SKM-1 treated with dmso at 0.1 percent for 144 hours (cell line): ENCODE measurements at regions not wholly inside any gene's neighbourhood (a gene's known extent, or its start where the extent isn't known, plus 50 kb on each side); places are given as distances from the start of the nearest gene placed in this dataset.
A peak's percentile ranks its signal among the peaks of the same experiment; 100 is the strongest.
"Not testable (repeated sequence)": the region's sequence is repeated elsewhere in the genome, so short reads cannot be mapped to it uniquely, and the experiment has no call there.

Experiments
- DNase-seq: peaks from one replicate; lab custom pipeline; 2025; ENCODE audit not compliant: unreplicated experiment; lab: John Stamatoyannopoulos, UW

DNA sequence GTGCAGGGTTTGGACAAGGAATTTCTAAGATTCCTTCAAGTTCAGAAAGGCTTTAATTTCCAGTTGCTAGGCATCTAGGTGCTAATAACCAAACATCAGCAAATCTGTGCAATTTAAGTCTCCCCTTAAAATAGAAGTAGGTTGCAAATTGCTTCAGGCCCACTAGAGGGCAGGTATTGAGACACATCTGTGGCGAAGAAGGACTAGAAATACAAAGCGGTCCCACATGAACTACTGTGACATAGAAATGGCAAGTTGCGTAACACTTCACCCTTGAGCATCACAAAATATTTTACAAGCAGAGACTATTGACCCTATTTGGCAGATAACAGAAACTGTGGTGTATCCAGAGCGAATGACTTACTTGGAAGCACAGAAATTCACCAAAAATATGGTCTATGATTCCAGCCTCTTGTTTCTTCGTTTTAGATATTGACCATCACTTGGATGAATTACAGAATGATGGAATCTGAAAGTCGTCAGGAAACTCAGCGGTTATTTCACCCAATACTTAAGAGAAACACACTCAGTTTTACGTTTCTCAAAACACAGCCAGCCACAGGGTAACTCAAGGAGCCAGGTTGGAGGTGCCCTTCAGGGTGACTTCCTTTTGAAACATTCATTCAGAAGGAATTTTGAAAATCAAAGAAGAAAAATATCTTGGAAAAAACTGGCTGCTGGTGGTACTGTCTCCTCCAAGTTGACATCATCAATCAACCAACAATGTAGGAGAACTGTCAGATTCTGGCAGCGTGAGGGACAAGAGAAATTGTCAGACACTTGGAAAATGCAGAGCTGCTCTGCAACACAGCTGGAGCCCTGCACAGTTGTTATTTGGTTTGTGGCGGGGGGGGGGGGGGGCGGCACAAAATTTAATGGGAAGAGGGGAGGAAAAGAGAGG lies 256.3 kb upstream of the MINDY3 start:
- peak; percentile 1 for DNase-seq

DNA sequence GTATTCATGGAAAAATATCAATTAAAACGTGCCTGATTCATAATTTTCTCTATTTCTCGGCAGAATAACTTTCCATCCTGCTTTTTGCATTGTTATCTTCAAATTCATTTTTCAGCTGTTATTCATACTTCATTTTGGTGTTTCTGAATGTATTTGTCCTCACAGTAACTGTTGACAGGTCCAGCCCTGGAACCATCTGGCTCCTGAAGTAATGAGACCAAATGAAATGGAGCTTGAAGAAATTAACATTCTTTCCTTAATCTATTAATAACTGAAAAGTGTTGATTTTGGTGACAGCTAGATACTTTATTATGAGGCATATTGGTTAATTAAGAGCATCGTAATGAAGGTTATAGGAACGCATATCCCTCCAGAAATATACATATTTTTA lies 257.0 kb upstream of the MINDY3 start:
- DNase-seq, result no peak

DNA sequence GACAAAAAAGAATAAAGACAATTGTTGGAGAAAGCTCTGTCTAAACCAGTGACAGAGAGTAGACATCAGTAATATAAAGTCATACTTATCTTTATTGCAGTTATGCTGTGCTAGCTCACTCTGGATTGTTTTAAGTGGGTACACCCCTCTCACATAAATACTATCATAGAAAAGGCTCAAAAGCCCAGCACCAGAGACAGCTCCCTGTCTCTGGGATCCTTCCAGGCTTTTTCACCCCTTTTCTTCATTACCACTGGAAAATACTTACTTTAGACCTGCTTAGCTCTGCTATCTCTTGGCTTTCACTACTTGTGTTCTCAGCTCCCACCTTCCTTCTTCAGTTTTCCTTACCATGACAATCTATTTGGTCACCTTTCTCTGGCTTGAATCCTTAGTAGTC lies 259.1 kb upstream of the MINDY3 start:
- no peak for DNase-seq

DNA sequence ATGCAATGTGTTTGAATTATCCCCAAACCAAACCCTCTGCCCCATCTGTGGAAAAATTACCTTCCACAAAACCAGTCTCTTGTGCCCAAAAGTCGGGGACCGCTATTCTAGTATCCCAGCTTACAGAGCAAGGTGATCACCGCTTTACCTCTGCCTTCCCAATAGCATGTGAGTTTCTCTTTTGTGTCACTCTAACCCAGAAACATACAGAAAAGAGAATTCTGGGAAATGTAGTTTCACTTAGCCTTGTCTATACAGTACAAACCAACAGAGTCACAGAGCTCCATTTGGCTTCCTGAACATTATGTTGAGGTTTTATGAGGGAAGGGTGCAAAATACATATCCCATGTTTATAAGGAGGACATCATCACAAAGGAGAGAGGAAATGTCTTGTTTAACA lies 260.3 kb upstream of the MINDY3 start:
- no peak for DNase-seq

DNA sequence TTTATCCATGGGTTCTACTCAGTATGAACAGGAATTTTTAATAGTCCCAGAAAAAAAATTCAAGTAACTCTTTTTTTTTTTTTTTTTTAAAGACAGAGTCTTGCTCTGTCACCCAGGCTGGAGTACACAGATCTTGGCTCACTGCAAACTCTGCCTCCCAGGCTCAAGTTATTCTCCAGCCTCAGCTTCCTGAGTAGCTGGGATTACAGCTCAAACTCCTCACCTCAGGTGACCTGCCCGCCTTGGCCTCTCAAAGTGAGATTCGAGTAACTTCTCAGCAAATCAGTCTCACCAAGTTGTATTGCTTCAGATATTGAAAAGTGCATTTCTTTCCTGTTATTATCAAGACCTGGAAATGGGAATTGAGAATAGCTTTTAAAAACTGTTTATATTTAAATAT lies 281.2 kb upstream of the MINDY3 start:
- DNase-seq, result no peak

DNA sequence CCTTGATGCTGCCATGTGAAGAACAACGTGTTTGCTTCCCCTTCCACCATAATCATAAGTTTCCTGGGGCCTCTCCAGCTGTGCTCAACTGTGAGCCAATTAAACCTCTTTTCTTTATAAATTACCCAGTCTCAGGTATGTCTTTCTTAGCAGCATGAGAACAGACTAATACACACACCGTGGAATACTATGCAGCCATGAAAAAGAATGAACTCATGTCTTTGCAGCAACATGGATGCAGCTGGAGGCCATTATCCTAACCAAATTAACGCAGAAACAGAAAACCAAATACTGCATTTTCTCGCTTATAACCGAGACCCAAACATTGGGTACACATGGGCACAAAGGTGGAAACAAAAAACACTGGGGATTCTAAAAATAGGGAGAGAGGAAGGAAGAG lies 286.7 kb upstream of the MINDY3 start:
- no peak for DNase-seq

DNA sequence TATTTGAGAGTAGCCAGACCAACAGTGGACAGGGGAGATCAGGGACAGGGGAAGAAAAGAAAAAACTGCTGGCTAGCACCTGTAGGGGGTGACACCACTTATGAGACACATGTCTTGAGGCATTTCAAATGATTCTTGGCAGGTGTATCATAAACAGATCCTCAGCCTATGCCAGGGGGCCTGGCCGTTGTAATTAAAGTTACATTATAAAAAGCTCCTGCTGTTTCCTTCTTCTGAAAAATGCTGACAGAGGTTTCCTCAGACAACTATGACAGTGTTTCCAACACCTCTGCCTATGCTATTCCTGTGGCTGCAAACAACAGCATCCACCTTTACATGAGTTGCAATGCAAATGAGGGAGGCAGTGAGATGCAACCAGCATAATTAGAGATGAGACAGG lies 281.0 kb upstream of the PTER start:
- no peak for DNase-seq

DNA sequence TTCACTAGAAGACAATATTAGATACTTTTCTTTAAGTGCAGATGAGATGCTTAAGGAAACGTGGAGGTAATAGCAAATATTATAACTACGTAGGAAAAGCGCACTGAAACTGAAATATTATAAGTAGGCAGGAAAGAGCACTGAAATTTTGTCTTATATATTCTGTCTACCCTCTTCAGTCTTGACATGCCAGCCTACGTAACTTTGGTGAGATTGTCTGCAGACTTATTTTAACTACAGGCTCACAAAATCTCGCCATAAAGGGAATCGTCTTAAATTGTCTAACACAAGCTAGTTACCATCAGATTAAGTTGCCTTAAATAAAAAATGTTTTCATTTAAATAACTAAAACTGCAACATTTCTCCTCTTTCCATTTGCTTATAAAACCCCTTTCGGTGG lies 280.1 kb upstream of the PTER start:
- no peak for DNase-seq

DNA sequence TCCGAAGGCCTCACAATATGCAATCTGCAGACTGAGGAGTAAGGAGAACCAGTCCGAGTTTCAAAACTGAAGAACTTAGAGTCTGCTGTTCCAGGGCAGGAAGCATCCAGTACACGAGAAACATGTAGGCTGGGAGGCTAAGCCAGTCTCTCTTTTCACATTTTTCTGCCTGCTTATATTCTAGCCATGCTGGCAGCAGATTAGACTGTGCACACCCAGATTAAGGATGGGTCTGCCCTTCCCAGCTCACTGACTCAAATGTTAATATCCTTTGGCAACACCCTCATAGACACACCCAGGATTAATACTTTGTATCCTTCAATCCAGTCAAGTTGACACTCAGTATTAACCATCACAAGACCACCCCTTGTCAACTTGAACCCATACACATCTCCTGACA lies 271.7 kb upstream of the PTER start:
- DNase-seq, result not testable (repeated sequence)

DNA sequence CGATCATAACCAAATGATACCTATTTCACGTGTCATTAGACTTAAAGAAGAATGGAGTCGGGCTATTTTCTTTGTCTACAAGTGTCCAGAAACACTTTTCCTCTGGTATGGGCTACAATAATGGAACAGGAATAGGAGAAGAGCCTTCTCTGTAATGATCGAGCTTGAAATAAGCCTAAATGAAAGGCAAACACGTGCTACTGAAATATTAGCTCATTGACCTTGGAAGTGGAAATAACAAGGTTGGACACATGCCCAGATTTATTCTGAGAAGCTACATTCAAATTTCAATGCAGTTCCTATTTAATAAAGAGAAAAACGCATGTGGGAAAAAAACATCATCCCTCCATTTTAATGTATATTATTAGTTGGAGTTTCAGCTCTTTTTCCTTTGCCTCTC lies 254.7 kb upstream of the PTER start:
- DNase-seq, result no peak

DNA sequence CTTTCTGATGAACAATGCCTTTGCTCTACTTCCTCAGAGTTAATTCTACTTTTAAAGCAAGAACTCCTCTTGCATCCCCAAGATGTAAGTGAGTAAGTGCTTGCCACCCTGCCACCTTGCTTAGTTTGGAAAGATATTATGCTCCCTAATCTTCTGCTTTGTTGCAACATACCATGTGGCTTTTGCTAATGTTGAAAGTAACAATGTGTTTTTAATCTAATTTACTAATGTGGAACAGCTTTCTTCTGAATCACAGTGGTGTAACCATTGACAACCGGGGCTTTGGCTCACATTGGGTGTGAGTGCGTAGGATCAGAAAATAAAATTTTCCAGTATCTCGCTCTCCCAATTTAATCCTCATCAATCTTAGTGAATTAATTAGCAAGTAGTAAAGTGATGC lies 254.1 kb upstream of the PTER start:
- DNase-seq, result no peak

DNA sequence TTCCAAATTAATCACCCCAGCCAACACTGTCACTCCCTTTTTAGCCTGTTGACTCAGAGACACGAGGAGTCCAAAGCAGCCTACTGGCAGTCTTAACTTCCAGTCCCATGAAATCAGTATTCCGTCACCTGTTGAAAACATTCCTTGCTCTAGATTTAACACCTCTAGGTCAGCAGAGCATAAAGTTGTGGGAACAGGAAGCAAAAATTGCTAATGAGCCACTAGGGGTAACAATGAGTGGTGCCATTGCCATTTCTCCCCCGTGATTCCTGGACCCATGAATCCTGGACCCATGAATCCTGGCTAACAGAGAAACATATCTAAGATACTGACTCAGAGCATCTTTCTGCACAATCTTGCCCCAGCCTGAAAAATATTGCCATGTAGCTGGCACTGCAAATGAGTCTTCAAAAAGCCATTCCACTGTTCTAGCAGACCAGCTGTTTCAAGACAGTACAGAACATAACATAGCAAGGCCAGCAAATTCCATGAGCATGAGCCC lies 252.7 kb upstream of the PTER start:
- no peak for DNase-seq

DNA sequence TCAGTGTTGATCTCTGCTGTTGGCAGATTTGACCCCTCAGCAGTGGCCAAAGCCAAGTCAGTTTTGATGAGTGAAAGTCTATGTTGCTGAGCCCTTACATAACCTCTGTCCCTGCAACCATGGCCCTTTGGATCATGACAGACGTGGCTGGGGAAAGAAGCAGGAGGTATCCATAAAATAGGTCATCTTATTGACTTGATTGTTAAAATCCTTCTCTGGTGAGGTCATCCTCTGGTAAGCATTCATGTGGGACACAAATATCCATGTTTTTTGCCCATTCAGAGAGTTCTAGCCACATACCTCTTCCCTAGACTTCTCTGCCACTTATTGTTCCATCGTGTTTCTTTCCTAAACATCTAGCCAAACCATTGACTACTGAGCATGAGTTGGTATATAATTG lies 251.9 kb upstream of the PTER start:
- DNase-seq, result no peak

DNA sequence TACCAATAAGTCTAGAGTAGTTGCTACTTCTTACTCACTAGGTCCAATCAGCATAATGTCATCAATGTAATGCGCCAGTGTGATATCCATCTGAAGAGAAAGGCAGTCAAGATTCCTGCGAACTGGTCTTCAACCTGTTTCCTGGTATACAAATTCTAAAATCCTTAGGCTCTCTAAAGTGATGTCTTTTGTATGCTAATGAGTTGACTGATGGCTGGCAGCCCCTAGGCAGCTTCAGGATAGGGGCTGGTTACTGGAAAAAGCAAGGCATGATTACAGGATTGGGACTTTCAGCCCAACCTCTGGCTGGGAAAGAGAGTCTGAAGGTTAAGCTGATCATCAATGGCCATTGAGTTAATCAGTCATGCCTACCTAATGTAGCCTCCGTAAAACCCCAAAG lies 250.2 kb upstream of the PTER start:
- no peak for DNase-seq

DNA sequence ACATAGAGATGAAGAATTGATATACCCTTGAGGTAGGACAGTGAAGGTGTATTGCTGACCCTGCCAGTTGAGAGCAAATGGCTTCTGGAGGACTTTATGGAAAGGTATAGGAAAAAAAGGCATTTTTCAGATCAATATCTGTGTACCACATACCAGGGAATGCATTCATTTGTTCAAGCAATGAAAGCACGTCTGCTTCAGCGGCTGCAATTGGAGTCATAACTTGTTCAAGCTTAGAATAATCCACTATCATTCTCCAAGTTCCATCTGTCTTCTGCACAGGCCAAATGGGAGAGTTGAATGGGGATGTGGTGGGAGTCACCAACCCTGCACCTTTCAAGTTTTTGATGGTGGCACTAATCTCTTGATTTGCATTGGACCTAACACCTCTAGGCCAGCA lies 249.6 kb upstream of the PTER start:
- no peak for DNase-seq

DNA sequence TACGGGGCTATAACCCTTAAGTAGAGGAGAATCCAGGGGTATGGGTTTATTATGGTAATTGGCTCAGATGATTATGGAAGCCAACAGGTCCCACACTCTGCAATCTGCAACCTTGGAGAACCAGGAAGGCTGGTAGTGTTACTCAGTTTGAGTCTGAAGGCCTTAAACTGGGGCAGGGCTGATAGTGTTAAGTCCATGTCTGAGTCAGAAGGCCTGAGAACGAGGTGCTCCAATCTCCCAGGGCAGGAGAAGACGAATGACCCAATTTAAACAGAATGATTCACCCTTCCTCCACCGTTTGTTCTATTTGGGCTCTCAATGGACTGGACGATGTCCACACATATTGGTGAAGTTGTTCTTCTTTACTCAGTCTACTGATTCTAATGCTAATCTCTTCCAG lies 244.5 kb upstream of the PTER start:
- DNase-seq, result no peak

DNA sequence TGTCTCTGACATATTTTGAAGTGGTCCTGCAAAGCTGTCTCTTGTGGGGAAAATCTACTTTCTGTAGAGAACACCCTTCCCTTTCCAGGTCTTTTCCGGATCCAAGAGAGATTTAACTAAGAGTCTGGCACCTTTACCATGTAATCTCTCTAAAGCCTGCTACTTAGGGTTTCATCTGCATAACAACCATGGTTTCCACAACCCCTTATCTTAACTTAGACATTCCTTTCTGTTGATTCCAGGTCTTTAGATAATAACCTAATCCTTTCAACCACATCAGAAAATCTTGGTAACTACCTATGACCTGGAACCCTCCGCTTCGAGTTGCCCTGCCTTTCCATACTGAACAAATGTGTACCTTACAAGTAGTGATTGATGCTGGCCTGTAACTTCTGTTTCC lies 243.6 kb upstream of the PTER start:
- no peak for DNase-seq

DNA sequence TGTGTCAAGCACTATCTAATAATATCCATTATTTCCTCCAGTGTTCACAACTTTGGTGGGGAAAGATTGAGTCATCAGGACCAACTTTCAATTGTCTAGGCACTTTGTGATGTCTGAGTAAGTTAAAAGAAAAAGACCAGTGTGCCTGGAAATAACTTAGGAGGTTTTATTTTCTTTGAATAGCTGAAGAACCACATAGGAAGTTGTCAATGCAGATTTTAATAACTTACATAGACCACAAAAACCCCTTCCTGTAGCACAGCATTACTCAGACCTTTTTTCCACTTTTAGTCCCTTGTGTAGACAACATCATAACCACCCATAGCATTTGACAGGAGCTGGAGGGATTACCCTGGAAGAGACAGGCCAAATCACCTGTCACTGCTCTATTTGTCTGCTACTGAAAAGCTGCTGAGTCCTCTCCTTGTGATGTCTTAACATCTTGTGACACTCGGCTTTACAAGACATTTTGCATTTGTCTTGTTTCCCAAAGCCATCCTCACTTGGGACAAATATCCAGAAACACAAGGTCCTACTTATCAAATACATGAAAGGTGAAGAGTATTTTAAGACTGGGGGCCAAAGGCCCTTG lies 241.5 kb upstream of the PTER start:
- no peak for DNase-seq

DNA sequence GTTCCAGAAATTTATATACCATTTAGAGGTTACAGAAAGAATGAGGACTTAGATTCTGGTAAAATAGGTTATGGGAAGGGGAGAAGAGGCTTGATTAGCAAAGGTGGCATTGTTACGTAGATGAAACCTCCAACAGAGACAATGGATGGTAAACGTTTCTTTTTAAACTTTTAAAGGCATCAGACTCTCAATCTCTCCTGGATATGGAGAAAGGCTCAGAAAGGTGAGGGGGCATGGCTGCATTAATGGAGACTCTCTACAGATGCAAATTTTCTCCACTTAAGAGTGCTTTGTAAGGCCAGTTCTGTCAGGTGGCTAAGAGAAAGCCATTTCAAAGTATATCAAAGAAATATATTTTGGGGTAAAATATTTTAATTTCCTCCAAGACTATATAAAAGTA lies 240.9 kb upstream of the PTER start:
- no peak for DNase-seq

DNA sequence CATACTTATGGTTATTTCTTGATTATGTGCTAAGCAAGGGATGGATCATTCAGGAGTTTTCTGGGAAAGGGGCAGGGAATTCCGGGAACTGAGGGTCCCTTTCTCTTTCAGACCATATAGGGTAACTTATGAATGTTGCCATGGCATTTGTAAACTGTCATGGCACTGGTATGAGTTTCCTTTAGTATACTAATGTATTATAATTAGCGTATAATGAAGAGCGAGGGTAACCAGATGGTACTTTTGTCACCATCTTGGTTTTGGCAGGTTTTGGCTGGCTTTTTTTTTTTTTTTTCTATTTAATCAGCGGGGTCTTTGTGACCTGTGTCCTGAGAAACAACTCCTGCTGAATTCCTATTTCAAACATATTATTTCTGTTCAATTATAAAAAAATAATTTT lies 237.6 kb upstream of the PTER start:
- no peak for DNase-seq

DNA sequence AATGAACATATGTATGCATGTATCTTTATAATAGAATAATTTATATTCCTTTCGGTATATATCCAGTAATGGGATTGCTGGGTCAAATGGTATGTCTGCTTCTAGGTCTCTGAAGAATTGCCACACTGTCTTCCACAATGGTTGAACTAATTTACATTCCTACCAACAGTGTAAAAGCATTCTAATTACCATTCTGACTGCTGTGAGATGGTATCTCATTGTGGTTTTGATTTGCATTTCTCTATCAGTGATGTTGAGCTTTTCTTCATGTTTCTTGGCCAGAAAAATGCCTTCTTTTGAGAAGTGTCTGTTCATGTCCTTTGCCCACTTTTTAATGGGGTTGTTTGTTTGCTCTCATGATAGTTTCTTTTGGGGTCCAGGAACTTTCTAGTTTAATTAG lies 213.2 kb upstream of the PTER start:
- DNase-seq, result not testable (repeated sequence)

DNA sequence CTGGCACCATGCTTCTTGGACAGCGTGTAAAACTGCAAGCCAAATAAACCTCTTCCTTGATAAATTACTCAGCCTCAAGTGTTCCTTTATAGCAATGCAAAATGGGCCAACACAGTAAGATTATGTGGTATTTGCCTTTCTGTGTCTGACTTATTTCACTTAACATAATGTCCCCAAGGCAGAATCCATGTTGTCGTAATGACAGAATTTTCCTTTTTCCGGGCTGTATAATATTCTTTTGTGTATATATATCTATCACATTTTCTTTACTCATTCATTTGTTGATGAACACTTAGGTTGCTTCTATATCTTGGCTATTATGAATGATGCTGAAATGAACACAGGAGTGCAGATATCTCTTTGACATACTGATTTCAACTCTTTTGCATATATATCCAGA lies 209.1 kb upstream of the PTER start:
- DNase-seq, result no peak

DNA sequence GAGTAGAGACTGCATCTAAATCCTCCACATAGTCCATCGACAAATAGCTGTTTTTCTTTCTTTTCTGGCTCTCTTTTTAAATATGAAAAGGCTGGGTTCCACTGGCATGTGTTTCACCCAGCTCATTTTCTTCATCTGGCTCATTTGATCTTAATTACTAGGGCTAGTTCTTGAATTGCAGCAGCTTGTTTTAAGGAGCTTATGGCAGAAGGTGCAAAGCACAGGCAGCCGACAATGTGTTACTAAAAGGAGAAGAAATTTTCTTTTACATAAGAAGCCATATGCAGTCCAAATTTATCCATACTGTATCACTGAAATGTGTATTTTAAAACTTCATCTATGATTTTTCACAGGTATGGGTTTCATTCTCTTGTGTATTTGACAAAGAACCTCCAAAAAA lies 205.6 kb upstream of the PTER start:
- no peak for DNase-seq
